GM04504 (cell line): ENCODE measurements at regions not wholly inside any gene's neighbourhood (a gene's known extent, or its start where the extent isn't known, plus 50 kb on each side); places are given as distances from the start of the nearest gene placed in this dataset.

ENCODE experiments used
- DNase-seq: peaks from one replicate; pipeline ENCODE4 v3.0.0-alpha.2; 2012; ENCODE audit warnings: low read depth

DNA sequence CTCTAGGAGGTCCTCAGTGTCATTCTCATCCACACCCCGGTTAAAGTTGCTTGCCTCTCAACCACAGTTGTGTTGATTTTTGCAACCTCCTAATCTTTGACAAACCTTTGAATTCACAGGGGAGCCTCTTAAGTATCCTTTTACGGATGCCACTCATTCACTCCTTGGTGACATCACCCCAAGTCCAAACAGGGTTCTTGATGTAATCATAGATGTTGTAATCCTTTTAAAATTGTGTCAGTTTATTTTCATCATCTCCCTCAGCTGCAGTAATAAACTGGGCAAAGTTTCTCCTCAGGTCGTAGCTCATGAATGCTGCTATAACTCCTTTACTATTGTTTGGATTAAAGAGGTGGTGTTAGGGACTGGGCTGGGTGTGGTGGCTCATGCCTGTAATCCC lies 637.2 kb upstream of the NUDT12 start:
- DNase-seq, result no peak

DNA sequence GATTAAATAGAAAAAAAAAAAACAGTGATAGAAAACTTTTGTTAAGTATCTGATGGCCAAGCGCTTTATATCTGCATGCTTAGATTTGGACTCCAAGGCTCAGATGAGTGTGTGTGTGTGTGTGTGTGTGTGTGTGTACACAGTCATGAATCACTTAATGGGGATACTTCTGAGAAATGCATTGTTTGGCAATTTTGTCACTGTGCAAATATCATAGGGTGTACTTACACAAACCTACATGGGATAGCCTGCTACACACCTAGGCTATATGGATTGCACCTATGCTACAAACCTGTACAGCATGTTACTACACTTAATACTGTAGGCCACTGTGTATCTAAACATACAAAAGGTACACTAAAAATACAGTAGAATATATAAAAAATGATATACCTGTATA lies 635.6 kb upstream of the NUDT12 start:
- no peak for DNase-seq

DNA sequence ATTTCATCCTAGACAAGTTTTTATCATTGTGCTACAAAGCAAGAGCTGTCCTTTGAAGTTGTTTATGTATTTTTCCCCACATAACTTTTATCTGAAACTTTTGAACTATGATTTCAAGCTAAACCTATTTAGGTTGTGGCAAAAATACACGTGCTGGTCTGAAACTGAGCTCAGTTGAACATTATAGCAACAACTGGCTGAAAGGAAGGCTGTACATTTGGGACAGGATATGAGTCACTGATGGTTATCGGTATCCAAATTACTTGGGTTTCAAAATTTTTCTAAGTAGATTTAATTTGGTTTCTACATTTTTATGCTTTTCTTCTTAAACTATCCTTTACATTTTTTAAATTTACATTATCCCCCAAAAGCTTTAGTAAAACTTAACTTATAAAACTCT lies 627.3 kb upstream of the NUDT12 start:
- peak; percentile 20 for DNase-seq

DNA sequence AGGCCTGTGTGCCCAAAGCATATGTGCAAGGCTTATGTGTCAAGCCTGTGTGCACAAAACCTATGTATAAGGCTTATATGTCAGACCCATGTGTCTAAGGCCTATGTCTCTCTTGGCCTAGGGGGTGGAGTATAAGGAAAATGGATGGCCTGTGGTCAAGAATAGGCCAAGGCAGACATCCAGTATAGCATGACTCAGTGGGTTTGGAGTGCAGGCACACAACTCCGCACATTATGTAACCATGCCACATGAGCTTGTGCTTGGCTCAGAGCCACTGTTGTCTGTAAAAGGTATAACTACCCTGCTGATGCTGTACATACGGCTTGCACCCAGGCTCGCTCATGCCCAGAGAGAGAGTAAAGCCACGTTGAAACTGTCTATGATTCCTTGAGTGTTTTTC lies 626.4 kb upstream of the NUDT12 start:
- peak; percentile 25 for DNase-seq

DNA sequence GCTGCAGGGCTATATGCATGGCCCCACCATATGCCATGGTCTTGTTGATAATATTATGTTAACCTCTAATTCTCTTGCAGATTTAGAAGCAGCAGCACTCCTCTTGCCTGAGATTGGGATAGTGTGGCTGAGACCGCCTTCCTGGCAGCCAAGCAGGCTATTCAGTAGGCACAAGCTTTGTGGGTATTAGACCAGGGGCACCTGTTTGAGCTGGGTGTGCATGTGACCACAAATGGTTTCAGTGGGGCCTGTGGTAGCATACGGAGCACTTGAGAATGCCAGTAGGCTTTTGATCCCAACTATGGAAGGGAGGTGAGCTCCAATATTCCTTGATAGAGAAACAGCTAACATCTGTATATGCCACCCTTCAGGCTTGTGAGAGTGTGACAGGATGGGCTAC lies 625.1 kb upstream of the NUDT12 start:
- DNase-seq, result no peak

DNA sequence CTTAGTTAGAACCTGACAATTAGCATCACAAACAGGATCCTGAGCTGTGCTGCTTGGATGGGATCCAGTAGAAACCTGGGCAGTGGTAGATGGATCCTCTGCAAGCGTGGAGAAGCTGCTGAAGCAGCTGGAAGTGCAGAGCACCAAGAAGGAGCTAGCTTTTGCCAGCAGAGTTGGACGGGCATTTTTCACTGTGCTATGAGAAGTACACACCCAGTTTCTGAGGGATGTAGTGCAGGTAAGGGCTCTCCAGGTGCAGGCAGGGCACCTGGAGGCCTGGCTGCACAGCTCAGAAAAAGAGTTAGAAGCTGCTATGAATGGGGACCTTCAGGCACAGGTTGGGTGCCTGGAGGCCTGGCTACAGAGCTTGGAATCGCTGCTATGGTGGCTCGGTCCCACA lies 623.9 kb upstream of the NUDT12 start:
- no peak for DNase-seq

DNA sequence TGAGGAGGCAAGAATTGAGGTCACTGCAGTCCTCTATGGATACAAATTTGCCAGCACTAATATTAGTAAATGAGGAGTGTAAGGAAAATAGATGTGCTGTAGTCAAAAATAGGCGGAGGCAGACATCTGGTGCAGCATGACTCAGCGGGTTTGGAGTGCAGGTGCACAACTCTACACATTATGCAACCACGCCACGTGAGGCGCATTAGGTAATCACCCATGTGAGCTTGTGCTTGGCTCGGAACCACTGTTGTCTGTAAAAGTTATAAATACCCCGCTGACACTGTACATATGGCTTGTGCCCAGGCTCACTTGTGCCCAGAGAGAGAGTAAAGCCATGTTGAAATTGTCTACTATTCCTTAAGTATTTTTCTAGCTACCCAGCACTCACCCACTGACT lies 623.5 kb upstream of the NUDT12 start:
- DNase-seq, result no peak

DNA sequence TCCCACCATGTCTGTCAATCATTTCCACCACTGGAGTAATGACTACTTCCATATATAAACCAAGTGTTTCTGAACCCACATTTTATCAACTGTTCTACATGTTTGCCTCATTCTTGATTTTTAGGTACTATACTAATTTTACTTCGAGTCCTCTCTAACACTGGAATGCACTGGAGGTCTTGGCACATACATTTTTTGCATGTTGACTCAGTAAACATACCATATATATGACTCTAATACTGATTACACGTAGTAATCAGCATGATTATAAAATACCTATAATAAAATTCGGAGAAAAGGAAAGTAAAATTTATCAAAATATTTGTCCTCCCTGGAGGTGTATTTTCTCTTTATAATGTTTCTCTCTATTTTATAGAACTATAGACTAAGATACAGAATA lies 621.7 kb upstream of the NUDT12 start:
- DNase-seq, result no peak

DNA sequence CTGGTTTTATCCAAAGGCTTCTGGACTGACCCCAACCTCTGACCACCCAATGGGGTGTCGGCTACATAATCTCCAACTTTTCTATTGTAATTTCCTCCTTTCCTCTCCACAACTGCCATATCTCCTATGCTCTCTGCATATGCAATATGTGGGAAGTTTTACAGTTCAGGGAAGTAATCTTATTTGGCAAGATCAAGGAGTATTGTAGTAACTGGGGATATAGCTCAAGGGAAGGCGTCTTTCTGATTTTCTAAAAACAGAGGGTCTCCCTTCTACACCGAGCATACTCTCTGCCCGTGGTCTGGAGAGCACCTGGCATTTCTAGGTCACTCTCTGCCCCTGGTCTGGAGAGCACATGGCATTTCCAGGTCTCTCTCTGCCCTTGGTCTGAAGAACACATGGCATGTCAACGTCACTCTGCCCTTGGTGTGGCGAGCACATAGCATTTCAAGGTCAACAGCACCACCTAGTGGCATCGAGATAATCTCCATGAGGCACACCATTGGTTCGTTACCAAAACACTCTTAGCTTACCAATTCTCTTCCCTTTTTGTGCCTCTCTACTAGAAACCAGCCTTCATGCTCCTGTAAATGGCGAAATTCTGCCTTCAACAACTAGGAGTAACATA lies 616.4 kb upstream of the NUDT12 start:
- peak; percentile 48 for DNase-seq

DNA sequence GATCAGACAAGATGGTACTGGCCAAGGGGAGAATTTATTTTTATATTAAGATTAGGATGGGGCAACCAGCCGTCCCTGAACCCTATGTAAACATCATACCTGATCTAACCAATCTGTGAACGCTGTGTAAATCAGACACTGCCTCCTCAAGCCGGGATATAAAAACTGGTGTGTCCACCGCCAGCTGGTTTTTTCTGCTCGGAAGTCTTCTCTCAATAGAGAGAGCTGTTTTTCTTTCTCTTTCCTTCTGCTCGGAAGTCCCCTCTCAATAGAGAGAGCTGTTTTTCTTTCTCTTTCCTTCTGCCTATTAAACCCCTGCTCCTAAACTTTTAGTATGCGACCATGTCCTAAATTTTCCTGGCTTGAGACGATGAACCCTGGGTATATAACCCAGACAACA lies 615.5 kb upstream of the NUDT12 start:
- DNase-seq, result no peak

DNA sequence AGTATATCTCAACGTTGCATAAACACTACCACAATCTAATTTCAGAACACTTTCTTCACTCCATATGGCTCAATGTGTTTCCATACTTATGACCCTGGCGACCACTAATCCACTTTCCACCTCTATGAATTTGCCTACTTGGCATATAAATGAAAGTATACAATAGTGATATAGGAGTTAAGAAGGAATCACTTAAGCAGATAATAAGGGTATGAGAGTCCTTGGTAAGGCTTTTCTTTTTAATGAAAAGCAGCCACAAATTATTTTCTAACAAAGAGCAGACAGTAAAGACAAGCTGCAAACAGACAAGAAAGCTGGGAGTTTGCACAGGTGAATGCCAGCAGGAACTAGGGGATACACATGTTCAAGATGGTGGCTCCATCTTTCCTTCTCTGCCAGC lies 615.1 kb upstream of the NUDT12 start:
- no peak for DNase-seq

DNA sequence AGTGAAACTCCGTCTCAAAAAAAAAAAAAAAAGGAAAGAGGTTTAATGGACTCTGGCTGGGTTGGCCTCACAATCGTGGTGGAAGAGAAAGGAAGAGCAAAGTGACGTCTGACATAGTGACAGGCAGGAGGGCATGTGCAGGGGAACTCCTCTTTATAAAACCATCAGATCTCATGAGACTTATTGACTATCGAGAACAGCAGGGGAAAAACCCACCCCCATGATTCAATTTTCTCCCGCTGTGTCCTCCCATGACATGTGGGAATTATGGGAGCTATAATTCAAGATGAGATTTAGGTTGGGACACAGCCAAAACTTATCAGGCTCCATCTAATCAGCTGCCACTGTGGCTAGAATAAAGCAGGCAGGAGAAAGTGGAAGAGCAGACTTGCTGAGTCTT lies 610.4 kb upstream of the NUDT12 start:
- no peak for DNase-seq

DNA sequence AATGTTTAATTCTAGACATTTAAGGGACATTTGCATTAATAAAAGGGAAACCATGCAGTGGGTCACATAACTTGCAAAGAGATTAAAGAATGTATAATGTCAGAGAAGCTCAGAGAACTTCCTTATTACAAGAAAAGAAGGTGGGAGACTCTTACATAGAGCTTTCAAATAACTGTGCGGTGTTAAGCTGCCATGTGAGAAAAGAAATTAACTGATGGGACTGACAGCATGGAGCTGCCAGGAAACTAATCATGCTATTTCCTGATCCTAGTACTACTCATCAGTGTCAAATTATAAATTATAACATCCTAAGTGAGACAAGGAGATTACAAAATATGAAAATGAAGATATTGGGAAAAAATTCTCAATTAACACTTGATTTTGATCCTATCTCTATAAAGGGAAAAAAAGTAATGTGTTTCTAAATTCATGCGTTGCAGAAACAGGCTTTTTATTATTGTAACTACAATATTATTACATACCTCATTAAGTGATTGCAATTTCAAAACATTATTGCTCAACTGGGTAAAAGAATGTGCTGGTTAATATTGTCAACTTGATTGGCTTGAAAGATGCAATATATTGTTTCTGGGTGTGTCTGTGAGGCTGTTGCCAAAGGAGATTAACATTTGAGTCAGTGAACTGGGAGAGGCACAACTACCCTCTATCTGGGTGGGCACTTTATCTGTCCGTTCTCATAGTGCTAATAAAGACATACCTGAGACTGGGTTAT lies 609.5 kb upstream of the NUDT12 start:
- DNase-seq, result no peak

DNA sequence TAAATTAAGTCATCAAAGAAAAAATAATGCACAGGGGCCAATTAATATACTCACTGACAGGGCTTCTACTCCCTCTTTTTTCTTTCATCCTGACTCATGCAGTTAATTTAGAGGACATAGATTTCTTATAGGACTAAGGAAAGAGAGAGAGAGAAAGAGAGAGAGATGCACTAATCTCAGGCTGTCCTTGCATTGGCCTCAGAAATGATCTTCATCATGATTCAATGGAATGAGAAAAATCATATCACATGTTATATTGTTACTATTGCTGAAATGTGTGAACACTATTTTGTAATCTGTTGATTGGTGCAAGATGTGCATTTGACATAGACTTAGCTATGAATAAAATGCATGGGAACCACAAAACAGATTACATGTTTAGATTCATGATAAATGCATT lies 608.3 kb upstream of the NUDT12 start:
- peak; percentile 52 for DNase-seq

DNA sequence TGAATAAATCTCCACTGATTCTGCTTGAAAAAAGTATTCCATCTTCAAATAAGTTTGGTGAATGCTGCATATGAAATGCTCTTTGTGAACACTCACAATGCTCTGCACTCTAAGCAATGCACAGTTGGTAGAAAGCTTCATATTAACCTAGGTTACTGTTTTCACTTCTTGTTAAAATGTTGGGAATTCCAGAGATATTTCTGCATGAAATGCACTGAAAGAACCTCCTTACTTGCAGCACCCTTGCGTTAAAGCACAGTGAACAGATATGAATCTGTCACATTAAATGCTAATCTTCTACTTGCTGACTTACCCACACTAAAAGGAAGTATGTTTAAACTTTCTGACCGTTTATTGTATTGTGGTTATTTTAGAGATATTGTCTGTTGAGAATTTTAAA lies 584.1 kb upstream of the NUDT12 start:
- DNase-seq, result no peak

DNA sequence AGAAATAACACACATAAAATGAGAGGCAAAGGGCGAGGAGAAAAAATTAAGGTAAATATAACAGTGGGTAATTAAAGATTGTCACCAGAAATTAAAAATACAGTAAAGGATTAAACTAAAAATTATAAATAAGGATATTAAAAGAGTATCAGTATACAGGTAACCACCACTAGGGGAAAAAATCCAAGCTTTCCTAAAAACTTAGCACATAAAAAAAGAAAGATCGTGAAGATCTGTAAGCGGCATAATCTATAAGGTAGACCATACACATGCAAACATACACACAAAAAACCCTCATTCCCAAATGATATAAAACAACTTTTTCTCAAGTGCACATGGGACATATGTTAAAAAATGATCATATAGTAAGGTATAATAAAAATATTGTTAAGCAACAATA lies 577.3 kb upstream of the NUDT12 start:
- no peak for DNase-seq

DNA sequence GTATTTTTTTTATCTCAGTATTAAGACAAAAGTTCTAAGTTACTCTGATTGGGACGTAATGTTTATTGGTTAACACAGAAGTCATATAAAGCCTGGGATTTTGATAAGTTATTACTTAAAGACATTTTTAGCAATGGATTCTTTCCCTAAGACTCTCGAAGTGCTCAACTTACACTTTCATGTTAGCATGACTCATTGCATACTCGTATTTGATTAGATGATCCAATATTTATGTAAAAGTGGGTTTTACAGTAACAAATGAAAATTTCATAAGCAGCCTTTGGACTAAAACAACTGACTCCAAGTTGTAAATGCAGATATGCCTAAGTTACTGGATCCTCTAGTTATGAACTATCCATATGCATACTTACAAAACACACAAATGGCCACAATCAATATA lies 567.7 kb upstream of the NUDT12 start:
- DNase-seq, result no peak

DNA sequence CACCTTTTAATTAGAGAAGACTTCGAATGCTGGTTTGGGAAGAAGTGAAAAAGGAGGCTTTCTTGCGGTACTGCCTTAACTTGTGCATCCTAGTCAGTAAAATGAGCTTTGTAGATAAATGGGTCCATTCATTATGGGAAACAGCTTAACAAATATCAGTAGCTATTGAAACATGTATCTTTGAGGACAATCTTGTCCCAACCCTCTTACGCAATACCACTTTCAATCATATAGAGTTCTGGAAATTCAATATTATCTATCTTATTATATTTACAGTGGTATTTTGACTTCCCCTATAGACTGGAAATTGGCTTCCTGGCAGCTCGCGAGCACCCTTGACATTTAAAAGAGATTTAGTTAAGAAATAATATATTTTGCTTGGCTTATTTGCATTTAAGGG lies 565.8 kb upstream of the NUDT12 start:
- DNase-seq, result no peak

DNA sequence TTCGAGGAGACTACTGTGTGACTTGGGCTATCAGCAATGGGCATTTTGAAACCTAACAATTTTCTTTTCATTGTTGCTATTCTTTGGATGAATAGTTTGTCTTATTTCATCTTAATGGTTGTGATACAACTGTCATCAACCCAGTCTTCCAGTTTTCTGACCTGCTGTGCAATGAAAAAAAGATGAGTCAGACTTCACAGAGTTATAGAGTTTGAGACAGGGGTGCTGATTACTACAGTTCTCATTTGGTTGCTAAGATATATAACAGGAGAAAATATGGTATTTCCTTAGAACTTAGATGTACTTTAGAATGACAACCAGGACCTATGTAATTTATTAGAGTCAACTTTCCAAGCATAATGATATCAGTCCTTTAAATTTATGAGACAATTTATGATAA lies 564.4 kb upstream of the NUDT12 start:
- DNase-seq, result no peak

DNA sequence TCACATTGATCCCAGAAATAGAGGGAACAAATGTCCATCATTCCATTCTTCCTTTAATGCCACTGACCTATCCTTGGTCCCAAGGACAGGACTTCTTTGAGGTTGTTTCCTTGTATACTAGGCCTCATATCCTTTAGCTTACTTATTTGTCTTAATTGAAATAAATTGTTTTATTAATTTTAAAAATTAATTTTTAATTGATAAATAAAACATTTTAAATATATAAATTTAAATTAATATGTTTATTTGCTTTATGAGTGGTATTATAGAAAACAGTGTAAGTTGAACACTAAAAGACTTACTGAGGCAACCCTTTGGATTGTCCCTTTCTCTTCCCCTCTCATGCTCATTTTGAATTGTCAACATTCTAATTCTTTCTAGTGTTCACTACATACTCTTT lies 556.9 kb upstream of the NUDT12 start:
- DNase-seq, result no peak

DNA sequence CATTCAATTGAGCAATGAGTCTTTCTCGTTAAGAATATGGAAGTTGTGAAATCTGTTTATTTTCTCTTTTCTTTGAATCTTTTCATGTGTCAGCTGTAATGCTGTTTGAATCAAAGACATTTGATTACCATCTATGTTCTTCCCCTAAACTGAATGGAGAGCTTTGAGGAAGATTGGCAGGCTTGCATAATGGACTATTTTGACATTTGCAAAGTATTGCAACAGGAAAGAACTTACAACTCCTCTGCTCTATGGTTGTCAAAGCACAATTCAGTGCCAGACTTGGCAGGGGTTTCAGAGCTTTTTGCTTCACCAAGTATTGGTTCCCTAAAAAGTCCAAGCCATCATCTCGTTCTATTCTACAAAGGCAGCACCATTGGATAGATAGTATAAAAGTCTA lies 549.0 kb upstream of the NUDT12 start:
- no peak for DNase-seq

DNA sequence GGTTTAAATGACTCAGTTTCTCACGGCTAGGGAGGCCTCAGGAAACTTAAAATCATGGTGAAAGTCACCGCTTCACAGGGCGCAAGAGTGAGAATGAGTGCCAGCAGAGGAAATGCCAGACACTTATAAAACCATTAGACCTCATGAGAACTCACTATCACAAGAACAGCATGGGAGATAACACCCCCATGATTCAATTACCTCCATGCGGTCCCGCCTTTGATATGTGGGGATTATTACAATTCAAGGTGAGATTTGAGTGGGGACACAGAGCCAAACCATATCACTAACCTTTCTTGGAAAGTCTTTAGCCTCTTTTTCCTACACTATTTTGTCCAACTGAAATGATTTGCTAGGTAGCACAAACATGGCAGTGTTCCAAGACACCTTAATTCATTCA lies 533.9 kb upstream of the NUDT12 start:
- no peak for DNase-seq

DNA sequence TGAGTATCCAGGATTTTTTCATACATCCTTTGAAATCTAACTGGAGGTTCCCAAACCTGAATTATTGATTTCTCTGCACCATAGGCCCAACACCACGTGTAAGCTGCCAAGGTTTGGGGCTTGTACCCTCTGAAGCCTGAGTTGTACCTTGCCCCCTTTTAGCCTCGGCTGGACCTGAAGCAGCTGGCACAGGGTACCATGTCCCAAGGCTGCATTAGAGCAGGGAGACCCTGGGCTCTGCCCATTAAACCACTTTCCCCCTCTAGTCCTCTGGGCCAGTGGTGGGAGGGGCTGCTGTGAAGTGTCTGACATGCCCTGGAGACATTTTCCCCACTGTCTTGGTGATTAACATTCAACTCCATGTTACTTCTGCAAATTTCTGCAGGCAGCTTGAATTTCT lies 532.9 kb upstream of the NUDT12 start:
- DNase-seq, result no peak
